ENCODE measurements at regions not wholly inside any gene's neighbourhood (a gene's known extent, or its start where the extent isn't known, plus 50 kb on each side); places are given as distances from the start of the nearest gene placed in this dataset.

- TF ChIP-seq POLR2A (IDR thresholded peaks at IDR 0.05) (no peak), CTCF (IDR thresholded peaks at IDR 0.05) (no peak)
Observed at GRCh38 chr3:182436547-182436946, 356.8 kb upstream of the ATP11B start.

Data from vagina (tissue), 2 donors.